ENCODE measurements at regions not wholly inside any gene's neighbourhood (a gene's known extent, or its start where the extent isn't known, plus 50 kb on each side); places are given as distances from the start of the nearest gene placed in this dataset.

DNA sequence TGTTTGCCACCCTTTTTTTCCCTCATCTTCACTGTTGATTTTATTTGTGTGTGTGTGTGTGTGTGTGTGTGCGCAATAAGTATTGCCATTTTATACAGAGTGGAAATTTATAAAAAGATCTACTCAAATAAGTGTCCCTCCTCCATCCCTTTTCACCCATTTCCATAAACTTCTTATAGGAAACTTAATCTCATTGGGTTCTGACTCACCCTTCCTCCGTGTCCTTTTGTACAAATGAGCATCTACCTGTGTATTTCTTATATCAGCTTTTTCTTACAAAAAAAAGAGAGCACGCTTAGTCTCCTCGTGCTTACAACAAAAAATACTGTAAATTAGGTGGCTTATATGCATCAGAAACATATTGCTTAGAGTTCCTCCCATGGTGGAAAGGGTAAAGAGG lies 711.2 kb upstream of the CDH7 start:
- Histone ChIP-seq H3K79me2 (ENCODE audit: control insufficient read depth, insufficient read depth, low read length) (no peaks in the 10 kb centered on the region), H4K20me1 (ENCODE audit: control insufficient read depth, extremely low read depth, insufficient read depth, low read length) (no peaks in the 10 kb centered on the region), H3K9me1 (ENCODE audit: control insufficient read depth, extremely low read depth, insufficient read depth, low read length) (no peaks in the 10 kb centered on the region), H2AFZ (ENCODE audit: control insufficient read depth, low read length) (no peak overlapping the region), H3K27ac (ENCODE audit: control insufficient read depth, insufficient read depth, low read length) (no peak overlapping the region), H3K4me1 (ENCODE audit: control insufficient read depth, extremely low read depth, insufficient read depth, low read length) (no peaks in the 10 kb centered on the region), H3K9ac (ENCODE audit: control insufficient read depth, extremely low read depth, insufficient read depth, low read length) (no peak overlapping the region), H3K27me3 (ENCODE audit: control insufficient read depth, extremely low read depth, insufficient read depth, low read length) (no peaks in the 10 kb centered on the region), H3K4me3 (ENCODE audit: control insufficient read depth in 2 of 3, extremely low read depth in 1 of 3, insufficient read depth in 2 of 3, low read depth in 1 of 3, low read length in 3 of 3) (no peak overlapping the region), H3K36me3 (ENCODE audit: control insufficient read depth in 2 of 2, extremely low read depth in 1 of 2, insufficient read depth in 2 of 2, low read length in 2 of 2) (no peaks in the 10 kb centered on the region), H3K9me3 (ENCODE audit: control insufficient read depth, low read depth, low read length) (no peaks in the 10 kb centered on the region), H3K4me2 (ENCODE audit: control insufficient read depth, extremely low read depth, insufficient read depth, low read depth, low read length) (no peak overlapping the region)
- FAIRE-seq (no peak), DNase-seq (ENCODE audit: low read depth, low spot score) (no peak)
- no peak for TF ChIP-seq EZH2 (IDR thresholded peaks at IDR 0.05; ENCODE audit: low read length)
- TF ChIP-seq, protein P1, sequence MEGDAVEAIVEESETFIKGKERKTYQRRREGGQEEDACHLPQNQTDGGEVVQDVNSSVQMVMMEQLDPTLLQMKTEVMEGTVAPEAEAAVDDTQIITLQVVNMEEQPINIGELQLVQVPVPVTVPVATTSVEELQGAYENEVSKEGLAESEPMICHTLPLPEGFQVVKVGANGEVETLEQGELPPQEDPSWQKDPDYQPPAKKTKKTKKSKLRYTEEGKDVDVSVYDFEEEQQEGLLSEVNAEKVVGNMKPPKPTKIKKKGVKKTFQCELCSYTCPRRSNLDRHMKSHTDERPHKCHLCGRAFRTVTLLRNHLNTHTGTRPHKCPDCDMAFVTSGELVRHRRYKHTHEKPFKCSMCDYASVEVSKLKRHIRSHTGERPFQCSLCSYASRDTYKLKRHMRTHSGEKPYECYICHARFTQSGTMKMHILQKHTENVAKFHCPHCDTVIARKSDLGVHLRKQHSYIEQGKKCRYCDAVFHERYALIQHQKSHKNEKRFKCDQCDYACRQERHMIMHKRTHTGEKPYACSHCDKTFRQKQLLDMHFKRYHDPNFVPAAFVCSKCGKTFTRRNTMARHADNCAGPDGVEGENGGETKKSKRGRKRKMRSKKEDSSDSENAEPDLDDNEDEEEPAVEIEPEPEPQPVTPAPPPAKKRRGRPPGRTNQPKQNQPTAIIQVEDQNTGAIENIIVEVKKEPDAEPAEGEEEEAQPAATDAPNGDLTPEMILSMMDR (optimal IDR thresholded peaks at IDR 0.05 in 1 of 3, IDR thresholded peaks at IDR 0.05 in 1 of 3, conservative IDR thresholded peaks at IDR 0.05 in 1 of 3; ENCODE audit: extremely low read depth in 1 of 3, insufficient read depth in 2 of 3, low read length in 3 of 3): no peak
- dilution Hi-C loops (cut with MboI; ENCODE audit: extremely low pct_ligation_motif_present, low sequenced_read_pairs): no loop called here

DNA sequence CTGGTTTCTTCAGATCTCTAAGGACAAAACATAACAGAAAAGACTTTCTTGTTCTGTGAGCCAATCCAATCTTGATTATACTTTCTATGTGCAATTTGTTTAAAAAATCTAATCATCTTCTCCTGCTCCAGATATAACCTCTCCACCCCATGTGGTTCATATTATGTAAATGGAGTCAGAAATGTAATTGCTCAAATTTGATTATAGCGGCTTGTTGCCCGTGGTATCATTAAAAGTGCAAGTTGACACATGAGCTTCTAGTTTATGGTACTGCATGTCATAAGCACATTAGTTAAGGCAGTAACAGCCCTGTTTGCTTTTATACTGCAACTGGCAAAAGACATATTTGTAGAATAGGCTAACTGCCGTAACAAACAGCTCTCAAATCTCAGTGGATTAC lies 715.1 kb upstream of the CDH7 start:
- Histone ChIP-seq H3K9me1 (ENCODE audit: control insufficient read depth, extremely low read depth, insufficient read depth, low read length) (no peaks in the 10 kb centered on the region), H3K27me3 (ENCODE audit: control insufficient read depth, extremely low read depth, insufficient read depth, low read length) (no peaks in the 10 kb centered on the region), H2AFZ (ENCODE audit: control insufficient read depth, low read length) (no peak overlapping the region), H3K4me3 (ENCODE audit: control insufficient read depth in 2 of 3, extremely low read depth in 1 of 3, insufficient read depth in 2 of 3, low read depth in 1 of 3, low read length in 3 of 3) (no peak overlapping the region), H3K9me3 (ENCODE audit: control insufficient read depth, low read depth, low read length) (no peaks in the 10 kb centered on the region), H3K36me3 (ENCODE audit: control insufficient read depth in 2 of 2, extremely low read depth in 1 of 2, insufficient read depth in 2 of 2, low read length in 2 of 2) (no peaks in the 10 kb centered on the region), H4K20me1 (ENCODE audit: control insufficient read depth, extremely low read depth, insufficient read depth, low read length) (no peaks in the 10 kb centered on the region), H3K9ac (ENCODE audit: control insufficient read depth, extremely low read depth, insufficient read depth, low read length) (no peak overlapping the region), H3K4me2 (ENCODE audit: control insufficient read depth, extremely low read depth, insufficient read depth, low read depth, low read length) (no peak overlapping the region), H3K79me2 (ENCODE audit: control insufficient read depth, insufficient read depth, low read length) (no peaks in the 10 kb centered on the region), H3K27ac (ENCODE audit: control insufficient read depth, insufficient read depth, low read length) (no peak overlapping the region), H3K4me1 (ENCODE audit: control insufficient read depth, extremely low read depth, insufficient read depth, low read length) (no peaks in the 10 kb centered on the region)
- DNase-seq (ENCODE audit: low read depth, low spot score): no peak
- dilution Hi-C loops (cut with MboI; ENCODE audit: extremely low pct_ligation_motif_present, low sequenced_read_pairs): no loop called here
- no peak for TF ChIP-seq EZH2 (IDR thresholded peaks at IDR 0.05; ENCODE audit: low read length)
- TF ChIP-seq, protein P1 (optimal IDR thresholded peaks at IDR 0.05 in 1 of 3, IDR thresholded peaks at IDR 0.05 in 1 of 3, conservative IDR thresholded peaks at IDR 0.05 in 1 of 3; ENCODE audit: extremely low read depth in 1 of 3, insufficient read depth in 2 of 3, low read length in 3 of 3): no peak
- no peak for FAIRE-seq

All from keratinocyte (primary cell).